Smooth muscle cell (in vitro differentiated cells): ENCODE measurements at regions not wholly inside any gene's neighbourhood (a gene's known extent, or its start where the extent isn't known, plus 50 kb on each side); places are given as distances from the start of the nearest gene placed in this dataset.

ENCODE experiments used
- DNase-seq: peaks from one replicate; lab custom pipeline; 2025; ENCODE audit not compliant: unreplicated experiment; lab: John Stamatoyannopoulos, UW
- H2AFZ ChIP-seq: fragments of 200-600 bp; sonication (generic); 2 replicates; pipeline ENCODE4 v1.6.0; 2016; ENCODE audit warnings: antibody characterized with exemption, low read depth, mild to moderate bottlenecking
- H3F3A ChIP-seq: fragments of 200-600 bp; sonication (generic); 2 replicates; pipeline ENCODE4 v1.6.0; 2017; ENCODE audit warnings: antibody characterized with exemption, low read depth
- H3K27ac ChIP-seq: fragments of 200-600 bp; sonication (generic); 2 replicates; pipeline ENCODE4 v1.5.1; 2016; ENCODE audit warnings: low read depth, mild to moderate bottlenecking
- H3K27me3 ChIP-seq: fragments of 200-600 bp; sonication (generic); 2 replicates; pipeline ENCODE4 v1.6.1; 2016; ENCODE audit warnings: low read depth, mild to moderate bottlenecking
- H3K36me3 ChIP-seq: fragments of 200-600 bp; sonication (generic); 2 replicates; pipeline ENCODE4 v1.5.1; 2016; ENCODE audit warnings: low read depth
- H3K4me1 ChIP-seq: fragments of 200-600 bp; sonication (generic); 2 replicates; pipeline ENCODE4 v1.5.1; 2016; ENCODE audit warnings: low read depth
- H3K4me2 ChIP-seq: fragments of 200-600 bp; sonication (generic); 2 replicates; pipeline ENCODE4 v1.6.0; 2016; ENCODE audit warnings: mild to moderate bottlenecking
- H3K4me3 ChIP-seq: fragments of 200-600 bp; sonication (generic); 2 replicates; pipeline ENCODE4 v1.5.1; 2016; ENCODE audit warnings: mild to moderate bottlenecking
- H3K79me2 ChIP-seq: fragments of 200-600 bp; sonication (generic); 2 replicates; pipeline ENCODE4 v1.6.0; 2016; ENCODE audit warnings: low read depth, mild to moderate bottlenecking
- H3K9ac ChIP-seq: fragments of 200-600 bp; sonication (generic); 2 replicates; pipeline ENCODE4 v1.6.0; 2016; ENCODE audit warnings: low read depth
- H3K9me3 ChIP-seq: fragments of 200-600 bp; sonication (generic); replicated peaks from 2 replicates; pipeline ENCODE4 v1.5.1; 2016; ENCODE audit warnings: low read depth
- H4K20me1 ChIP-seq: fragments of 200-600 bp; sonication (generic); 2 replicates; pipeline ENCODE4 v1.6.0; 2016; ENCODE audit warnings: low read depth
- WGBS: methylation state at CpG from one replicate; pipeline ENCODE4 v1.1.7; 2016; ENCODE audit warnings: low lambda C conversion rate; 5-methylcytosine and 5-hydroxymethylcytosine counted together
- TF ChIP-seq, protein P1 (sequence below): fragments of 200-600 bp; sonication (generic); IDR thresholded peaks from 2 replicates; pipeline ENCODE4 v1.5.1; 2017; ENCODE audit warnings: borderline replicate concordance, mild to moderate bottlenecking, antibody characterized with exemption; ENCODE audit not compliant: insufficient read depth, poor library complexity, severe bottlenecking

DNA sequence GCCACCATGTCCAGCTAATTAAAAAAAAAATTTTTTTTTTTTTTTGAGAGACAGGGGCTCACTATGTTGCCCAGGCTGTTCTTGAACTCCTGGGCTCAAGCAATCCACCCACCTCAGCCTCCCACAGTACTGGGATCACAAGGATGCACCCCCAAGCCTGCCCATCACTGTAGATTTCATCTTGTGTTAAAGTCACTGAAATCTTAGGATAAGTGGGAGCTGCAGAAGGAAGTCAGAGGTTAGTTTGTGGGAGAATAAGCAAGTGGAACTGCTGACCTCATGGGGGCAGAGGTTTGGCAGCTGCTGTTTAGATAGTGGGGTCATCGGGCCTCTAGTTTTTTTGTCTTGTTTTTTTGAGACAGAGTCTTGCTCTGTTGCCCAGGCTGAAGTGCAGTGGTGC lies 59.7 kb upstream of the MAX start:
- Histone ChIP-seq H4K20me1 (no peaks in the 10 kb centered on the region), H3K27me3 (no peaks in the 10 kb centered on the region), H3K27ac (no peak overlapping the region), H3K36me3 (no peaks in the 10 kb centered on the region), H3K9me3 (no peaks in the 10 kb centered on the region), H3K79me2 (no peaks in the 10 kb centered on the region), H3K4me1 (no peaks in the 10 kb centered on the region), H3F3A (no peaks in the 10 kb centered on the region), H3K4me3 (no peak overlapping the region), H3K9ac (no peak overlapping the region), H2AFZ (no peak overlapping the region), H3K4me2 (no peak overlapping the region)
- WGBS: 88% methylated on average over 1 of the region's 1 CpG
- TF ChIP-seq, protein P1, sequence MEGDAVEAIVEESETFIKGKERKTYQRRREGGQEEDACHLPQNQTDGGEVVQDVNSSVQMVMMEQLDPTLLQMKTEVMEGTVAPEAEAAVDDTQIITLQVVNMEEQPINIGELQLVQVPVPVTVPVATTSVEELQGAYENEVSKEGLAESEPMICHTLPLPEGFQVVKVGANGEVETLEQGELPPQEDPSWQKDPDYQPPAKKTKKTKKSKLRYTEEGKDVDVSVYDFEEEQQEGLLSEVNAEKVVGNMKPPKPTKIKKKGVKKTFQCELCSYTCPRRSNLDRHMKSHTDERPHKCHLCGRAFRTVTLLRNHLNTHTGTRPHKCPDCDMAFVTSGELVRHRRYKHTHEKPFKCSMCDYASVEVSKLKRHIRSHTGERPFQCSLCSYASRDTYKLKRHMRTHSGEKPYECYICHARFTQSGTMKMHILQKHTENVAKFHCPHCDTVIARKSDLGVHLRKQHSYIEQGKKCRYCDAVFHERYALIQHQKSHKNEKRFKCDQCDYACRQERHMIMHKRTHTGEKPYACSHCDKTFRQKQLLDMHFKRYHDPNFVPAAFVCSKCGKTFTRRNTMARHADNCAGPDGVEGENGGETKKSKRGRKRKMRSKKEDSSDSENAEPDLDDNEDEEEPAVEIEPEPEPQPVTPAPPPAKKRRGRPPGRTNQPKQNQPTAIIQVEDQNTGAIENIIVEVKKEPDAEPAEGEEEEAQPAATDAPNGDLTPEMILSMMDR: no peak
- no peak for DNase-seq

DNA sequence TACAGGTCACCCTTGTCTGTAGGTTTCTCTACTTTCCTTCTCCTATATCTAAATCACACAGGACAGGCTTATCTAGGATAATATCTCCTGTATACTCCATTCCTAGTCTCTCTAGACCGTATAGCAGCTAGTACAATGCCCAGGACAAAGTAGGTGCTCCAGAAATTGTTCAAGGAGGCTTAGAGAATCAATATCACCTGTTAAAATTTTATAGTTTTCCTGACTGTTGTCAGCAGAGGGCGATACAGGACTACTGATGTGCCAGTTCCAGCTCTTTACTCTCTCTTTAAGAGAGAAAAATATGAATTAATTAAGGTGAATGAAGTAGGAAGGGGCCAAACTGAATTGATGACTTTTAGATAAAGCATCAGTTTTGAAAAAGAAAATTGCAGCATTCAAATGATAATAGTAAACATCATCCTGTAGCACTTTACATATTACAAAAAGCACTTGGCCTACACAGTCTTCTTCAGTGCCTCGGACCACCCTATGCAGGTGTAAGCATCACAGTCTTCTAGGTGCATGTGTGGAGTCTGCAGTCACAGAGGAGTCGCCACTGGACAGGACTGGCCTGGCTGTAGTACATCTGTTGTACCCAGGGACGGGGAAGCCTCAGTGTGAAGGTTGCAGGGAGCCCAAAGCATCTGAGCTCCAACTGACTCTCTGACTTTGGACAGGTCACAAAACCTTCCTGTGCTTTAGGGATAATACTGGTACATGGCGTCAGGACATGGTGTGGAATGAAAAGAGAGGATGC lies 61.9 kb upstream of the MAX start:
- Histone ChIP-seq H3K9me3 (no peaks in the 10 kb centered on the region), H3K79me2 (no peaks in the 10 kb centered on the region), H3K36me3 (no peaks in the 10 kb centered on the region), H3K27ac (no peak overlapping the region), H3K4me1 (no peaks in the 10 kb centered on the region), H2AFZ (no peak overlapping the region), H3K4me2 (no peak overlapping the region), H4K20me1 (no peaks in the 10 kb centered on the region), H3K27me3 (no peaks in the 10 kb centered on the region), H3F3A (no peaks in the 10 kb centered on the region), H3K9ac (no peak overlapping the region), H3K4me3 (no peak overlapping the region)
- 44% methylated on average over 6 of the region's 6 CpGs for whole genome bisulfite sequencing
- DNase-seq: no peak
- TF ChIP-seq, protein P1: peak; percentile 81

DNA sequence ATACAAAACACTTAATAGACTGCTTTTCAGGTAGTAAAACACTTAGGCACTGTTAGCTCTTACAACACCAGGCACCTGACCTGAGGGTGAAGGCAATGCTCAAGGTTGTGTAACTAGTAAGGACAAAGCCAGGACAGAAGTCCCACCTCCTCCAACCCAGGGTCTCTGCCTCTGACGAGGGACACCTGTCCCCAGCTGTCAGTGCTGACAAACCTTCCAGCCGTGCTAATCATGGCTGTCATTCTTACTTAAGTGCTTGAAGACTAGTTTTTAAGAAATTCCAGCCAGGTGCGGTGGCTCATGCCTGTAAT lies 62.5 kb upstream of the MAX start:
- TF ChIP-seq, protein P1: no peak
- DNase-seq: no peak
- no peak overlapping the region for H3K9ac ChIP-seq
- H4K20me1 ChIP-seq: no peaks in the 10 kb centered on the region
- H2AFZ ChIP-seq: no peak overlapping the region
- H3K9me3 ChIP-seq: no peaks in the 10 kb centered on the region
- no peak overlapping the region for H3K4me3 ChIP-seq
- H3K79me2 ChIP-seq: no peaks in the 10 kb centered on the region
- no peaks in the 10 kb centered on the region for H3F3A ChIP-seq
- no peaks in the 10 kb centered on the region for H3K27me3 ChIP-seq
- no peaks in the 10 kb centered on the region for H3K36me3 ChIP-seq
- no peaks in the 10 kb centered on the region for H3K4me1 ChIP-seq
- WGBS: 66% methylated on average over 3 of the region's 3 CpGs
- H3K27ac ChIP-seq: no peak overlapping the region
- H3K4me2 ChIP-seq: no peak overlapping the region

DNA sequence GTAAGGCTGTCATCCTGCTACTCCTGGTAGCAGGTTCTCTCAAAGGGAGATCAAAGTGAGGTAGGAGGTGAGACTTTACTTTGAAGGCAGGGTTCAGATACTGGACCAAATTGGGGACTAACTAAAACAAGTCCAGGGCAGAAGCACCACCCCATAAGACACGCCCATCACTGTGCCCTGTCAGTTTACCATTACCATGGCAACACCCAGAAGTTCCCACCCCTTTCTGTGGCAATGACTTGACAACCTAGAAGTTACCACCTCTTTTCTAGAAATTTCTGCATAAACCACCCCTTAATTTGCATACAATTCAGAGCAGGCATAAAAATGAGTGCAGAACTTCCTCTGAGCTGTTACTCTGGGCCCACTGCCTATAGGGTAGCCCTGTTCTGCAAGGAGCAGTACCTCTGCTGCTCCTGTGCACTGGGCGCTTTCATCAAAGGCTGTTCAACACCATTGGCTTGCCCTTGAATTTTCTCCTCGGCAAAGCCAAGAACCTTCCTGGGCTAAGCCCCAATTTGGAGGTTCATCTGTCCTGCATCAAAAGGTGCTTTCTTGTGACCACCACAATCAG lies 64.8 kb upstream of the MAX start:
- Histone ChIP-seq H3K27ac (no peak overlapping the region), H3K9me3 (no peaks in the 10 kb centered on the region), H3K4me3 (no peak overlapping the region), H3K4me2 (no peak overlapping the region), H4K20me1 (no peaks in the 10 kb centered on the region), H3K79me2 (no peaks in the 10 kb centered on the region), H3K4me1 (no peaks in the 10 kb centered on the region), H3K36me3 (no peaks in the 10 kb centered on the region), H3F3A (no peaks in the 10 kb centered on the region), H2AFZ (no peak overlapping the region), H3K27me3 (no peaks in the 10 kb centered on the region), H3K9ac (no peak overlapping the region)
- no peak for DNase-seq
- 74% methylated on average over 3 of the region's 3 CpGs for WGBS
- TF ChIP-seq, protein P1: no peak
